Mesenchymal stem cell (in vitro differentiated cells and primary cell): ENCODE measurements at regions not wholly inside any gene's neighbourhood (a gene's known extent, or its start where the extent isn't known, plus 50 kb on each side); places are given as distances from the start of the nearest gene placed in this dataset.

Experiments
- DNase-seq: peaks from one replicate; pipeline ENCODE4 v3.0.0-alpha.2; 2013
- H2AFZ ChIP-seq: one replicate; pipeline ENCODE4 v1.6.1; 2013; ENCODE audit warnings: low read depth, mild to moderate bottlenecking, control low read depth, inconsistent platforms, low read length, moderate library complexity
- H2AK5ac ChIP-seq: 2 replicates; pipeline ENCODE4 v1.6.1; 2013; ENCODE audit warnings: low read length, moderate library complexity, mild to moderate bottlenecking, inconsistent platforms; ENCODE audit not compliant: severe bottlenecking
- H2BK120ac ChIP-seq: one replicate; pipeline ENCODE4 v1.6.1; 2013; ENCODE audit warnings: low read depth, mild to moderate bottlenecking, inconsistent platforms, low read length, moderate library complexity
- H2BK12ac ChIP-seq, 2 experiments: one replicate each; pipeline ENCODE4 v1.6.1; 2013; ENCODE audit warnings: inconsistent platforms in 2 of 2, low read length in 2 of 2, mild to moderate bottlenecking in 2 of 2, moderate library complexity in 2 of 2, control low read depth in 1 of 2
- H2BK15ac ChIP-seq: one replicate; pipeline ENCODE4 v1.6.1; 2013; ENCODE audit warnings: mild to moderate bottlenecking, low read depth, inconsistent platforms; ENCODE audit not compliant: poor library complexity, severe bottlenecking
- H2BK5ac ChIP-seq: 2 replicates; pipeline ENCODE4 v1.6.1; 2013; ENCODE audit warnings: low read depth, mild to moderate bottlenecking, low read length, control low read depth, inconsistent platforms; ENCODE audit not compliant: poor library complexity, severe bottlenecking
- H3K14ac ChIP-seq, 2 experiments: one replicate each; pipeline ENCODE4 v1.6.1; 2013; ENCODE audit warnings: inconsistent platforms in 2 of 2, low read length in 2 of 2, control low read depth in 1 of 2, mild to moderate bottlenecking in 1 of 2, moderate library complexity in 1 of 2
- H3K18ac ChIP-seq, 2 experiments: one replicate each; pipeline ENCODE4 v1.6.1; 2013; ENCODE audit warnings: inconsistent platforms in 2 of 2, low read length in 2 of 2, control low read depth in 1 of 2, low read depth in 1 of 2, mild to moderate bottlenecking in 1 of 2
- H3K23ac ChIP-seq, 2 experiments: one replicate each; pipeline ENCODE4 v1.6.1; 2013; ENCODE audit warnings: inconsistent platforms in 2 of 2, low read length in 2 of 2, mild to moderate bottlenecking in 2 of 2, moderate library complexity in 2 of 2, control low read depth in 1 of 2
- H3K27ac ChIP-seq: 2 replicates; pipeline ENCODE4 v1.5.1; 2013; ENCODE audit warnings: mild to moderate bottlenecking, moderate library complexity, low read length, control low read depth, inconsistent platforms; ENCODE audit not compliant: poor library complexity, severe bottlenecking
- H3K27me3 ChIP-seq, 2 experiments: 2 replicates each; pipeline versions ENCODE4 v1.6.1 to v1.7.0; 2013; ENCODE audit warnings: low read length in 2 of 2, mild to moderate bottlenecking in 2 of 2, moderate library complexity in 2 of 2, control low read depth in 1 of 2, inconsistent platforms in 1 of 2; ENCODE audit not compliant: control insufficient read depth in 1 of 2, insufficient read depth in 1 of 2
- H3K36me3 ChIP-seq, 2 experiments: 2 replicates each; pipeline versions ENCODE4 v1.6.1 to v1.7.0; 2013; ENCODE audit warnings: low read length in 2 of 2, control low read depth in 1 of 2, inconsistent platforms in 1 of 2, low read depth in 1 of 2, mild to moderate bottlenecking in 1 of 2; ENCODE audit not compliant: insufficient read depth in 2 of 2, control insufficient read depth in 1 of 2
- H3K4ac ChIP-seq, 2 experiments: one replicate each; pipeline ENCODE4 v1.6.1; 2013; ENCODE audit warnings: inconsistent platforms in 2 of 2, low read length in 2 of 2, mild to moderate bottlenecking in 2 of 2, moderate library complexity in 2 of 2, control low read depth in 1 of 2, low read depth in 1 of 2
- H3K4me1 ChIP-seq: 2 replicates; pipeline ENCODE4 v1.6.1; 2013; ENCODE audit warnings: low read depth, low read length, control low read depth; ENCODE audit not compliant: control insufficient read depth, insufficient read depth
- H3K4me2 ChIP-seq: 2 replicates; pipeline ENCODE4 v1.6.1; 2013; ENCODE audit warnings: low read length, mild to moderate bottlenecking, inconsistent platforms; ENCODE audit not compliant: poor library complexity, severe bottlenecking
- H3K4me3 ChIP-seq, 2 experiments: 2 replicates each; pipeline versions ENCODE4 v1.5.1 to v1.7.0; 2013; ENCODE audit warnings: low read length in 2 of 2, mild to moderate bottlenecking in 2 of 2, control low read depth in 1 of 2, low read depth in 1 of 2; ENCODE audit not compliant: insufficient read depth in 1 of 2
- H3K79me1 ChIP-seq: replicated peaks from 2 replicates; pipeline ENCODE4 v1.6.1; 2013; ENCODE audit warnings: mild to moderate bottlenecking, control low read depth, low read length, inconsistent platforms; ENCODE audit not compliant: poor library complexity, severe bottlenecking
- H3K9ac ChIP-seq: 2 replicates; pipeline ENCODE4 v1.7.0; 2013; ENCODE audit warnings: mild to moderate bottlenecking, low read length, moderate library complexity
- H3K9me3 ChIP-seq: 2 replicates; pipeline ENCODE4 v1.7.0; 2013; ENCODE audit warnings: mild to moderate bottlenecking, low read length; ENCODE audit not compliant: control insufficient read depth
- H4K8ac ChIP-seq: one replicate; pipeline ENCODE4 v1.6.1; 2013; ENCODE audit warnings: inconsistent platforms, mild to moderate bottlenecking, low read length, moderate library complexity
- H4K91ac ChIP-seq: one replicate; pipeline ENCODE4 v1.6.1; 2013; ENCODE audit warnings: mild to moderate bottlenecking, low read length, inconsistent platforms
- WGBS: methylation state at CpG from one replicate; pipeline ENCODE4 v1.1.7; 2013; ENCODE audit warnings: mixed read lengths; 5-methylcytosine and 5-hydroxymethylcytosine counted together

DNA sequence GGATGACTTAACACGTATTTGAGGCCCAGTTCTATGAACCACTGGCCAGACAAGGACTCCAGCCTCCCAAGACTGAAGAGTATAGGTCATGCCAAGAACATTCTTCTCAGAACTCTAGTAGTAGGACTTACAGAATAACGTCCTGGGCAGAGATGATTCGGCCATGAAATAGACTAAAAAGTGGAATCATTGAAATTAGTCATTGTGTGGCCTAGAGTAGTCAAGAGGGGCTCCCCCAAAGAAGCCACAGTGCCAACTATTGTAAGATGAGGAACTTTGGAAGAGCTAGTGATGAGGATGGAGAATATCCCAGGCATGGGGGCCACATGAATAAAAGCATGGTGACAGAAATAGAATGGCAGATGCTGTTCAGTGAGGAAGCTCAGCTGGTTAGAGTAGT lies 101.1 kb downstream of the TRIB2 start:
- Histone ChIP-seq H3K4ac (peak overlapping the region in 1 of 2 experiments; percentile 87), H3K36me3 (no peaks in the 10 kb centered on the region), H4K8ac (no peak overlapping the region), H3K4me3 (no peak overlapping the region), H3K27ac (no peak overlapping the region), H2AK5ac (no peak overlapping the region), H3K14ac (no peak overlapping the region), H3K18ac (peak overlapping the region; percentile 93 to 94), H3K27me3 (no peaks in the 10 kb centered on the region), H3K23ac (no peak overlapping the region), H2AFZ (no peak overlapping the region), H2BK12ac (peak overlapping the region; percentile 98 to 100), H3K4me1 (no peaks in the 10 kb centered on the region), H3K9ac (no peak overlapping the region), H2BK15ac (peak overlapping the region; percentile 92), H2BK120ac (peak overlapping the region; percentile 55), H3K79me1 (no peaks in the 10 kb centered on the region), H4K91ac (no peak overlapping the region), H3K9me3 (no peaks in the 10 kb centered on the region), H2BK5ac (no peak overlapping the region), H3K4me2 (no peak overlapping the region)
- DNase-seq = no peak
- WGBS = 92% methylated on average over 3 of the region's 3 CpGs

DNA sequence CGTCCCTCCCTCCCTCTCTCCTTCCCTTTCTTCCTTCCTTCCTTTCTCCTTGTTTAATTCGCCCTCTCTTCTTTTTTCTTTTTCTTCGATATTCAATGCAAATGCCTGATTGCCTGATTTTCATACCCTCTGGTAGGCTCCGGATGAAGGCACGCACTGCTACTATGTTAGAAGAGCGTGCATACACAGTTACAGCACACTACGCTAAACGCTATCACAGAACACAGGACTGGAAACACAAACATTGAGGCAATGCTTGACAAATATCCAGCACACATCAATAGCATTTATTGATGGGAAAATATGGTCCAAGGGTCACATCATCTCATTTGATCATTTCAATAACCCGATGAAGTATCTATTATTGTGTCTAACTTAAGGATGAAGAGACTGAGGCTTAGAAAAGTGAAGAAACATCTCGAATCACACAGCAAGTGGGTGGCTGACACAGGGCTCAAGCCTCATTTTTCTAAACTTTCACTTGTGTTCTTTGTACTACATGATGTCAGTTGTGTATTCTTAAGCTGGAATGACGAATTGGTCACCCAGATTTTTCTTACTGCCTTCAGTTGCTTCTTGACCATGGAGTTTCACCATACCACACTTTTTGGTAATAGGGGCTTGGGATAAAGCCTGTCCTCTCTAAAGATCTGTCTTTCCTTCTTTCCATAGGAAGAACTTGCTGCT lies 101.8 kb downstream of the TRIB2 start:
- Histone ChIP-seq H3K23ac (no peak overlapping the region), H3K79me1 (no peaks in the 10 kb centered on the region), H2AK5ac (peak overlapping the region; percentile 91), H2BK5ac (no peak overlapping the region), H4K8ac (peak overlapping the region; percentile 85), H2BK15ac (no peak overlapping the region), H4K91ac (peak overlapping the region; percentile 80), H2BK120ac (peak overlapping the region; percentile 55), H3K27ac (peak overlapping the region; percentile 37), H3K27me3 (no peaks in the 10 kb centered on the region), H3K9me3 (no peaks in the 10 kb centered on the region), H3K14ac (no peak overlapping the region), H3K9ac (peak overlapping the region; percentile 69), H3K4me3 (no peak overlapping the region), H2AFZ (no peak overlapping the region), H3K4me2 (no peak overlapping the region), H3K18ac (peak overlapping the region; percentile 93 to 94), H3K4me1 (no peaks in the 10 kb centered on the region), H2BK12ac (peak overlapping the region; percentile 98 to 100), H3K4ac (peak overlapping the region in 1 of 2 experiments; percentile 87), H3K36me3 (no peaks in the 10 kb centered on the region)
- no peak for DNase-seq
- 98% methylated on average over 10 of the region's 11 CpGs for WGBS

DNA sequence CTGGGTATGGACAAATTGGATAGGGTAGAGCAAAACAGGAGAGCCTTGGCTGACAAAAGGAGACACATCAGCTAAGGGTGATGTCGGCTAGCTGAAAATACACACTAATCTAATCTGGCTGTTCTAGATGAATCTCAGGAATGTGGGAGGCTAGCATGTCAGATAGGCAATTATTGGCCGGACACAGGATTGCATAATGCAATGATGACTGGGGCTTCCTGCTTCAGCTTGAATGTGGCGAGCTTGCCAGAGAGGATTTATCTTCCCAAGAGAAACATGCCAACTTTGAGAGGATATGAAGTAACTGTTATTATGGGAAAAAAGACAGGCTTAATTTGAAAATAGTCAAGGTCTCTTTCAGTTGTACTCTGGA lies 102.4 kb downstream of the TRIB2 start:
- Histone ChIP-seq H3K79me1 (no peaks in the 10 kb centered on the region), H3K27me3 (no peaks in the 10 kb centered on the region), H4K91ac (no peak overlapping the region), H3K4me1 (no peaks in the 10 kb centered on the region), H3K9me3 (no peaks in the 10 kb centered on the region), H3K14ac (no peak overlapping the region), H2BK15ac (no peak overlapping the region), H3K27ac (peak overlapping the region; percentile 37), H4K8ac (no peak overlapping the region), H2AFZ (no peak overlapping the region), H2BK12ac (no peak overlapping the region), H3K4ac (peak overlapping the region in 1 of 2 experiments; percentile 38), H3K36me3 (no peaks in the 10 kb centered on the region), H3K4me2 (no peak overlapping the region), H3K23ac (no peak overlapping the region), H3K4me3 (no peak overlapping the region), H2BK5ac (no peak overlapping the region), H3K18ac (peak overlapping the region; percentile 11 to 94), H2AK5ac (no peak overlapping the region), H3K9ac (peak overlapping the region; percentile 69), H2BK120ac (no peak overlapping the region)
- peak; percentile 98 for DNase-seq
- 0% methylated on average over 3 of the region's 3 CpGs for WGBS

DNA sequence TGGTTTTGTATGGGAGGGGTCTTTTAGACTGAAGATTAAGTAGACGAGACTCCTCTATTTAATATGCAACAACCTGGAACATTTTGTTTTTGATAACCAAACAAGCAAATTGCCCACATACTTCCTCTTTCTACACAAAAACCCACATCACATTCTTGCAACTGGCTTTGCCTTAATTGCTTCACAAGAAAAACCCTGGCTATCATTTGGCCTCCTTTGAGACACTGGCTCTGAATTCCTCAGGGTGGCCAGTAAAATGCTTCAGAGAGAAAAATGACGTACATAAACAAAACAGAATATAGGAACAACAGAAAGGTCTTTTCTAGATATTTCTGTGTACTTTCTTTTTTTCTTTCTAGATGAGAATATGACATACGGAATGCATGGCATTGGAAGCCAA lies 103.0 kb downstream of the TRIB2 start:
- H4K91ac ChIP-seq = no peak overlapping the region
- peak; percentile 74 for DNase-seq
- no peaks in the 10 kb centered on the region for H3K27me3 ChIP-seq
- H3K9ac ChIP-seq = peak overlapping the region; percentile 34
- H2AK5ac ChIP-seq = no peak overlapping the region
- WGBS = 0% methylated on average over 1 of the region's 3 CpGs
- no peak overlapping the region for H3K23ac ChIP-seq
- no peak overlapping the region for H2BK5ac ChIP-seq
- H4K8ac ChIP-seq = no peak overlapping the region
- H3K27ac ChIP-seq = no peak overlapping the region
- H3K36me3 ChIP-seq = no peaks in the 10 kb centered on the region
- H3K79me1 ChIP-seq = no peaks in the 10 kb centered on the region
- no peak overlapping the region for H3K14ac ChIP-seq
- no peak overlapping the region for H2BK15ac ChIP-seq
- no peak overlapping the region for H2BK12ac ChIP-seq
- no peak overlapping the region for H3K4me2 ChIP-seq
- H2AFZ ChIP-seq = no peak overlapping the region
- H3K9me3 ChIP-seq = no peaks in the 10 kb centered on the region
- H3K4me3 ChIP-seq = no peak overlapping the region
- H3K18ac ChIP-seq = no peak overlapping the region
- H3K4ac ChIP-seq = peak overlapping the region in 1 of 2 experiments; percentile 12
- no peak overlapping the region for H2BK120ac ChIP-seq
- H3K4me1 ChIP-seq = no peaks in the 10 kb centered on the region
